H1 (cell line): ENCODE measurements at regions not wholly inside any gene's neighbourhood (a gene's known extent, or its start where the extent isn't known, plus 50 kb on each side); places are given as distances from the start of the nearest gene placed in this dataset.

Experiments used
- ATF3 ChIP-seq: IDR thresholded peaks from 2 replicates; pipeline ENCODE4 v1.6.1; 2011; ENCODE audit warnings: low read depth, mild to moderate bottlenecking, low read length; ENCODE audit not compliant: insufficient read depth
- CTCF ChIP-seq, 3 experiments: IDR thresholded peaks; 1 replicate in 2 of 3; 2 replicates in 1 of 3; pipeline versions ENCODE4 v1.5.1 to v1.6.1; 2011; ENCODE audit warnings: low read length in 3 of 3, mild to moderate bottlenecking in 3 of 3, inconsistent platforms in 2 of 3, low read depth in 1 of 3, moderate library complexity in 1 of 3; ENCODE audit not compliant: insufficient read depth in 1 of 3; ENCODE audit errors: control extremely low read depth in 1 of 3
- POLR2A ChIP-seq, 2 experiments: IDR thresholded peaks; 1 replicate in 1 of 2; 2 replicates in 1 of 2; pipeline ENCODE4 v1.6.1; 2011; ENCODE audit warnings: low read depth in 2 of 2, low read length in 2 of 2, mild to moderate bottlenecking in 2 of 2; ENCODE audit errors: control extremely low read depth in 1 of 2
- SAP30 ChIP-seq: fragments of 300-600 bp; sonication (generic); IDR thresholded peaks from 2 replicates; pipeline ENCODE4 v1.7.1; 2012; ENCODE audit warnings: low read length, moderate library complexity, mild to moderate bottlenecking, inconsistent platforms; ENCODE audit not compliant: insufficient read depth, insufficient replicate concordance
- ZNF274 ChIP-seq: IDR thresholded peaks from 2 replicates; pipeline ENCODE4 v1.7.0; 2012; ENCODE audit warnings: low read length, borderline replicate concordance; ENCODE audit errors: extremely low read depth

GRCh38 chr13:58340895-58341294 is 709.4 kb downstream of the PCDH17 start:
- TF ChIP-seq ZNF274 (no peak), ATF3 (no peak), CTCF (IDR thresholded peaks at IDR 0.05; ENCODE audit: control extremely low read depth in 1 of 3, insufficient read depth in 1 of 3, low read depth in 1 of 3, low read length in 3 of 3) (no peak), SAP30 (no peak), POLR2A (IDR thresholded peaks at IDR 0.05; ENCODE audit: control extremely low read depth in 1 of 2, low read depth in 2 of 2, low read length in 2 of 2) (no peak)
